GM19239 (cell line): ENCODE measurements at regions not wholly inside any gene's neighbourhood (a gene's known extent, or its start where the extent isn't known, plus 50 kb on each side); places are given as distances from the start of the nearest gene placed in this dataset.
"Not testable (repeated sequence)": the region's sequence is repeated elsewhere in the genome, so short reads cannot be mapped to it uniquely, and the experiment has no call there.

Source experiments
- DNase-seq: peaks from one replicate; pipeline ENCODE4 v3.0.0; 2011; ENCODE audit warnings: low spot score; ENCODE audit not compliant: insufficient read length
- FAIRE-seq: peaks from 2 replicates; lab custom pipeline; 2011; peaks lifted over from hg19 to GRCh38; lab: Jason Lieb, UNC

DNA sequence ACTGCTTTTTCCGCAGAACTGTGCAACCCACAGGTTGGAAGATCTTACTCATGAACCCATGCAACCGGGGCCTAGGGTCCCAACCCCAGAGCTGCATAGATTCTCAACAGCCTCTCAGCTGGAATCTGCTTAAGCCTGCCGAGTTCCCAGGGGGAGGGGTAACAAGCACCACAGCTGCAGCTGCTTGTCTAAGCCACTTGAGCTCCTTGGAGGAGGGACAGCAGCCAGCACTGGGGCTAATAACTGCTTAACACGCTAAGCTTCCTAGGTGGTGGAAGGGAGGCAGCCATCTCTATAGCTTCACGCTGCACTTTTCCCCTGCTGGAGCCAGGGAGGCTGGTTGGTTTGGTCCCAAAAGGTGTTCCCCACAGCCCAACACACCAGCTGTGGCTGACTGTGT lies 311.6 kb downstream of the DSC3 start:
- DNase-seq (no peak), FAIRE-seq (no peak)

DNA sequence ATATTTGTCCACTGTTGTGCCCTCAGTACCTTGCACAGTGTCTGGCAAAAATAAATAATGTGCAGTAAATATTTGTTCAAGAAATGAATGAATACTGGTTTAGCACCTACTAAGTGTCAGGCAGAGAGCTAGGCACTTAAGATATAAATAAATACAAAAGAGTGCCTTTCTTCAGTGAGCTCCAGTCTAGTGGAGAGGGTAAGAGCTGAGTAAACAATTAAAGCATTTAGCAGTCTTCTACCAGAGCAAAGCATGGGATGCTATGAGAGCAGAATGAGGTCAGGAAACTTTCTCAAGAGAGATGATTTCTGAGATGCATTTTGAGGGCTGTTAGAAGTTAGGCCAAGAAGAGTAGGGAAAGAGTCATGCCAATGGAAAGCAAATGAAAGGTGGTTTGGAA lies 314.7 kb downstream of the DSC3 start:
- no peak for DNase-seq
- no peak for FAIRE-seq

DNA sequence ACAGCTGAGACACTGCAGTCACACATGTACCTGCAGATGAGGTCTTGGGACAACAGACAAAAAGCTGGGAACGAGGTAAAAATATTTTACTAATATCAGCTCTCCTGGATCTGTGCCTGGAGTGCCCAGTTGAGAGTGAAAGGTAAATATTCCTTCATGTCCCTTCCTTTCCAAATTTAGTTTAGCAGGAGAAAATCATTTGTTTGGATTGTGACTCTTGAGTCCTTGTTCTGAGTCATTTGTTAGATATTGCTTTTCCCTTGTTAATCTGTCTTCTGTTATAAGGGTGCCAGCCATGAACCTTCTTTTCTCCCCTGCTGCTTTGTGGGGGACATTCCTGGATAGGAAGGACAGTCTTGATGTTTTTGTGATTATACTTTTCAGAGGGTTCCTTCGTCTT lies 329.2 kb downstream of the DSC3 start:
- DNase-seq: no peak

DNA sequence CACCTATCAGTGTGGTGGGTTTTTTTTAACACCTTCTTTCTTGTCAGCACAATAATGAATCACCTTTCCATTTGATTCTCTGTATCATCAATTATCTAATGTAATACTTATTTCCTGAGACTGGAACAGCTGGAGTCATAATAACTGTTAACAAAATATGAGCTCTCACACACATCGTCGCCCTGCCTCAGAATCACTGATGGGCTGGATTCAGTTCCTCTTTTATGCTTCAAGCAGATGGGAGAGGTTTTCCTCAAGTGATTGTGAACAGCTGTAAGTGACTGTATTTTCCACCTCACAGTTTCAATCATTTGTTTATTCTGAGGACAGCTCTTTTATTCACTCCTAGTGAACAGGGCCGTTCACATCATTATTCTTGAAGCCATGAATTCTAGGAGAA lies 330.2 kb downstream of the DSC3 start:
- DNase-seq (no peak), FAIRE-seq (no peak)

More for the DNA sequence above, 329.2 kb downstream of the DSC3 start:
- no peak for FAIRE-seq

DNA sequence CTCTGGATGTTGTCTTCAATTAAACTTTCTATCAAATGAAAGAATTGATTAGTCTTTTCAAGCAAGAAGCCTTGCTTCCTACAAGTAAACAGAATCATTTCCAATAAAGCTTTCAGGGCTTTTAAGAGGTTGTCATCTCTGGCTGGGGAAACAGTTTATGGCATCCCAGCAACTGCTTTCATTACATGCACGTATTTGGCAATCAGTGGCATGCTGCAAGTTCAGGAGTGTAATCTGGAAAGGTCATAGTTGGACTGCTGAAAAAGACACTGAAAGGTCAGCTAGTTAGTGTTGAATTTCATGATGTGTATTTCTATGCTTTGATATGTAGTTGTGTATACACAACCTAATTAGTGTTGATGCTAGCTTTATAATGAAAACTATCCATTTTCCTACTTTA lies 332.9 kb downstream of the DSC3 start:
- no peak for DNase-seq
- FAIRE-seq: no peak

DNA sequence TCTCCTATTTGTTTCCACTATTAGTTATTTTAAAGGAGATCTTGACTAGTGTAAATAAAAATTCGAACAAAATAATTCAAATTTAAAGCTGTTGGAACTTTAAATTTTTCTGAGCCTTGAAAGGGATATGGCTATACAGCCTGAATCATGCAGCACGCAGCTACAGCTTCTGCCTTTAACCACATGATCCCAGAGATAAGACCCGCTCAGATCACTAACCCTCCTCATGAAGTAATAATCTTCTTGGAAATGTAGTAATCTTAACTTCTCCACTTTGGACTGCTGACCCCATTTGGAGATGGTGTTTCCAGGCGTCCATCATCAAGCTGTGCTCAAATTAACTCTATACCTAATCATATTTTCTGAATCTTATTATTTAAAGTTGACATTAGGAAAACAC lies 336.6 kb downstream of the DSC3 start:
- no peak for DNase-seq
- FAIRE-seq: no peak

DNA sequence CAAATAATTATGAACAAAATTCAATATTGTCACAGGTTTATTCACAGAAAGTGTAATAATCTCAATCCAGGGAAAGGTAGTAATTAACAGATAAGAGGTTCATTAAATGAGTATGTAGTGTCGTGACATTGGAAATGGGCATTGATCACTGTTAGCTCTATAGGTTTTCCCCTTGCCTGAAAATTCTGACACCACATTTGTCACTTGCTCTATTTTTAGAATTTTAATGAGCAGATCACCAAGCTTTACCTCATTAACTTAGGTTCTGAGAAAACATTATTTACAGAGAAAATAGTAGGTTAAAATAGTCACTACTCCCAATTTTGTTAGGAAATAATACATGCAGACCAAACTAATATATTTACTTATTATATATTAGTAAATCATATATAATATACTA lies 344.0 kb downstream of the DSC3 start:
- FAIRE-seq (no peak), DNase-seq (no peak)

DNA sequence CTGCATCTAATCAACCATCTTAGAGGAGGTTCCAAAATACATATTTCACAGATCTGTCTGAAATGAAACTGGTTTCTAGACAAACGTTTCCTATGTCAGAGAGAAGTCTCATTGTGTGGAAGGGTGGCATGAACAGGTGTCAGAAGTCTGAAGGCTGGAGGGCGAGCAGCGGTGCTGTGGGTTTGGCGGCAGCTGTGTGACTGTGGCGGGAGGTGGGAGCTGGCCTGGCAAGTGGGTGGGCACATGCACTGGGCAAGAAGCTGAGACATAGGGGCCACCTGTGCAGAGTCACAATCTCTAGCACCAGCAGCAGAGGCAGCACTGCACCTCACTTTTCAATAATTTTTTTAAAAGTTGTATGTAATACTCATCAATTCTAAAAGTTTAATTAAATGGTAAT lies 346.3 kb downstream of the DSC3 start:
- DNase-seq: no peak
- FAIRE-seq: no peak

DNA sequence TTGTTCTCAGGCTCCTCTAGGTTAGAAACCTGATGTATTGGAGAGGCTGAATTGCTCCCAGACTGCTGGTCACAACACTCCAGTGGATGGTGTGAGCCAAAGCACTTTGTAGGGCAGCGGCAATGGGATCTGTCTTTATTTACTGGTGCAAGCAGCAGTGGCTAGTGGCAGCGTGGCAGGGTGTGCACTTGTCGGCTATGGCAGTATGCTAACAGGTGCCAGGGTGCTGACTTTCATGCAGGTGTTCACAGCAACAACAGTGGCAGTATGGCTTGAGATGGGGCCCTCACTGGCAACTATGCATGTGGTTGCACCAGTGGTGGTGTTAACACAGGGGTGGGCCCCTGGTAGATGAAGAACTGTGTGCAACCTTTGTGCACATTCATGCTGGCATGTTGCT lies 347.8 kb downstream of the DSC3 start:
- FAIRE-seq: no peak
- DNase-seq: no peak

DNA sequence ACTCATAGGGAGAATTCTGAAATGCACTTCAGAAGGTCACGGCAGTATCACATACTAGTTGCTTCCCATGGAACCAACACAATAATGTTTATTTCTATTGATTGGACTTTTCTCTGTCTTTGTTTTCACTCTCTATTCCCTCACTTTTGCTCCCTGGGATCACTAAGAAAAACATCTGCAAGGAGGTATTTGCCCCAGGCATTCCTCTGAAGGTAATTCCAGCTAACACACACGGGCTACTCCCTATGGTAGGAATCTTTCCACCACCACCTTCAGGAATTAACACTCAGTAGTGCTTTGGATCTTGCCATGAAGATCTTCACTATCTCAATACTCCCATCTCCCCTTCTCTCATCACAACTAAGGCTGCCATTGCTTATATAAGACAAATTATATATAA lies 353.3 kb downstream of the DSC3 start:
- DNase-seq: no peak
- no peak for FAIRE-seq

DNA sequence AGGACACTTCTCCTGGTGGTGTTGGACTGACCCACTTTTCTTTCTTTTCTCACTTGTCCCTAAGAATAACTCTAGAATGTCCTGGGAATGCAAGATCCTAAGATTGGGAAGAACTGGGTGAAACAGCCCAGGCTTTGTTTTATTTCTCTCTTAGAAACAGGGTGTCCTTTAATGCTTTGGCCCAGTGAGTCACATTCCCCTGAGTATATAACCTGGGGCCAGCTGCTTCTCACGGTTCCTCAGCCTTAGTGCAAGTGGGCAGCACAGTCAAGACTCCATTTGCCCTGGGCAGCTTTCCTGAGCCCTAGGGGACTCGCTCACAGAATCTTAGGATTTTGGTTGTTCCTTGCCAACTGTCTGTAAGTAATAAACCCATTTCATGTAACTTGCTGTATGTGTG lies 355.0 kb downstream of the DSC3 start:
- no peak for DNase-seq
- FAIRE-seq: no peak

DNA sequence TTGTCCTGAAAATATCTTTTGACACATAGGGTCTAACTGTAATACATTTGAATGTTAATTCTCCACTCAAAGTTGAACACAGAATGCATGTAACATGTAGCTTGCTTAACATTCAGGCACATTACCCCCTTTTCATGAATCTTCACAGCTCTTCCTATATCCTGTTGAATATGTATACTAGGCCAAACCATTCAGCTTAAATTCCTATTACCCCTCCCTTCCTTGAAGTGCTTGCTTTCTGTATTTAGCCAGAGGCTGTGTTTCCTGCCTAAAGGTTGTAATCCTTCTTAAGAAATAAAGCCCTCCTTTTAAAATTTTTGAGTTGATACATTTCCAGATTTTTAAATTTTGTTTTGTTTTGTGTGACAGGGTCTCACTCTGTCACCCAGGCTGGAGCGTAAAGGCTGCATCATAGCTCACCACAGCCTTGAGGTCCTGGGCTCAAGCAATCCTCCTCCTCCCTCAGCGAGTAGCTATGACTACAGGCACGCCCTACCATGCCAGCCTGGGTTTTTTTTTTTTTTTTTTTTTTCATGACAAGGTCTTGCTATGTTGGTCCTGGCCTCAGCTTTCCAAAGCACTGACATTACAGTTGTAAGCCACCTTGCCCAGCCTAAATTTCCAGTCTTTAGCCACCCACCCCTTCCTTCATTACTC lies 357.6 kb downstream of the DSC3 start:
- no peak for DNase-seq
- no peak for FAIRE-seq

DNA sequence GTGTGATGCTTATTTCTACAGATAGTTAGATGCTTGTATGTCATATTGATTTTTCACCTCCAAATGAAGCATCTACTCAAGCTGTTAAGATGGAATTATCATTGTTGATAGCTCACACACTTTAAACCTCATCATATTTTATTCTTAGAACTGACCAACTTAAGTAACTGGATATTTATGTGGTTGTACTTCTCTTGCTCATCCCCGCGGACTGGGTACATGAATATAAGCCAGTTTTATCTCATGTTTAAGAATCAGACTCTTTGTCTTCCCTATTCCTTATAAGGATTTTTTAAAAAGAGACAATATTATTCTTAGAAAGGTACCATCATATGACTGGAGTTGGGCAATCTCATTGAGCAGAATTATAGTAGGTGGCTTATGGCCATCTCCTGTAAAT lies 358.7 kb downstream of the DSC3 start:
- no peak for FAIRE-seq
- DNase-seq: no peak

DNA sequence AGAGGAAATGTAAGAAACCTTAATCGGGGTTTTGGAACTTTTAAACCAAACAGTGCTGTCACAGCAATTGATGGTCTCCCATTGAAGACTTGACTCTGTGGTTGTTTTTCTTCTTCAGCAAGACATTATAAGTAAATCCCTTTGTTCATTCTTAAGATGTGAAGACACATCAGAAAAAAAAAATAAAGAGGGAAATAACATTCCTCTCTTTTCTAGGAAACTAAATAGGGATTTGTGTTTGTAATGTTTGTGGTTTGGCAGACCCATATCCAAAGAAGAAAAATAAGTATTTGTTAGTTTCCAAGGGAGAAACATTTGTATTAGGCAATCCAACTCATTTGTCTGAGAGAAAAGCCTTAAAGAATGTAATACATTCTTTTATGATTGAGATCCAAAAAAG lies 359.9 kb downstream of the DSC3 start:
- DNase-seq (no peak), FAIRE-seq (no peak)

DNA sequence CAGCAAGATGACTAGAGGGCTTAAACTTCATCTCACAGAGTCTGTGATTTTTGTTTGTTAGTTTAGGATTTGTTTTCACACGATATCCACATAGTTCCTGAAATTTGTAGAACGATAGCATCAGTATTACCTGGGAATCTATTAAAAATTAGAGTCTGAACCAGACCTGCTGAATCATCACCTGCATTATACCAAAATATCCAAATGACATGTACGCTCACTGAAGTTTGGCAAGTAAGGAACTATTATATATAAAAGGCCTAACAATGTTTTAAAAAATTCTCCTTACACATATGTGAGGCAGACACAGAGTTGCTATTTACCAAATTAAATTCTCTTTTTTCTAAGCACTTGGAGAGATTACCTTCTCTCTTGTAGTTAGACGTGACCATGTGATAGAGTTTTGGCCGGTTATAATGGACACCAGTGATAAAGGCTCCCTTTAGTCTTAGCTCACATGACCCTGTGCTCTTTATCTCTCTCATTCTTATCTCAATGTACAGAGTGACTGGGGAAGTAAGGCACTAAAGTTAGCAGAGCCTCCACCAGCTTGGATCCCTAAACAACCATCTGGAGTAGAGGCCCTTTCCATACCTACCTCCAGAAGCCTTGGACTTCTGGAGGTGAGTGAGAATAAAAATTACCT lies 363.1 kb downstream of the DSC3 start:
- no peak for DNase-seq
- FAIRE-seq: no peak

DNA sequence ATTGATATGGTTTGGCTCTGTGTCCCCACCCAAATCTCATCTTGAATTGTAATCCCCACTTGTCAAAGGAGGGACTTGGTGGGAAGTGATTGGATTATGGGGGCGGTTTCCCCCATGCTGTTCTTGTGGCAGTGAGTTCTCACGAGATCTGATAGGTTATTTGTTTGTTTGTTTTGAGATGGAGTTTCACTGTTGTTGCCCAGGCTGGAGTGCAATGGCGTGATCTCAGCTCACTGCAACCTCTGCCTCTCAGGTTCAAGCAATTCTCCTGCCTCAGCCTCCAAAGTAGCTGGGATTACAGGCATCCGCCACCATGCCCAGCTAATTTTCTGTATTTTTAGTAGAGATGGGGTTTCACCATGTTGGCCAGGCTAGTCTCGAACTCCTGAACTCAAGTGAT lies 364.7 kb downstream of the DSC3 start:
- FAIRE-seq: not testable (repeated sequence)

DNA sequence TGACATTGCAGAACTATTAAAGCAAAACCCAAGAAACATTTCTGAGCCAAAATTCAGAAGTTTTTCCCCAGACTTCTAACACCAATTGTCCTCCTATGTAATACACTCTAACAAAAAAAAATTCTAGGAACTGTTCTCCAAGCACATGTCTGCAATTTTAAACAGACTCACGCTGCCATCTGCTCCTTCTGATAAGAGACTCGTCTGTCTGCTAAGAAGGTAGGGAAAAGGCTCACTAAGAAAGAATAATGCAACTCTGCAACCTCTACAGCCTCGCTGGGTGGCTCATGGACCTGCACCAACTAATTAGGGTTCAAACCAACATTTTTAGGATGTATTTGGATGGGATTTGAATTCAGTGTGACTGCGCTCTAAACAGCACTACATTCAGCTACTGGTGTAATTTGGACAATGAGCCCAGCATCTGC lies 366.5 kb downstream of the DSC3 start:
- DNase-seq (no peak), FAIRE-seq (no peak)

More for the DNA sequence above, 364.7 kb downstream of the DSC3 start:
- not testable (repeated sequence) for DNase-seq

DNA sequence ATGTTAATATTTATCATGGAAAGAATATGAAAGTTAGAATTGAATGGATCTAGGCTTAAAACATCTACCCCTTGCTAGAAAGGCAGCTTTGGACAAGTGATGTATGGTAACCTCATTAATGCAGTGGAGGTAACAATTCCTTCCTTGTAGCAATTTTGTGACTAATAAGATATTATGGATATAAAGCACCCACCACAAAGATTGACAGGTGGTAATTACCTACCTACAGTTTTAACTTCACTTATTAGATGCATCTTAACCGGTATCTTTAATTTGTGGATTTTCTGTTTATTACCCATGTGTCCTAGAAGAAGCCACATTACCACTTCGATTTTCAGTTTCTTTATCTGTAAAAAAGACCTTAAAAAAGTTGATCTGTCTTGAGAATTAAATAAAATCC lies 367.0 kb downstream of the DSC3 start:
- FAIRE-seq (no peak), DNase-seq (no peak)

DNA sequence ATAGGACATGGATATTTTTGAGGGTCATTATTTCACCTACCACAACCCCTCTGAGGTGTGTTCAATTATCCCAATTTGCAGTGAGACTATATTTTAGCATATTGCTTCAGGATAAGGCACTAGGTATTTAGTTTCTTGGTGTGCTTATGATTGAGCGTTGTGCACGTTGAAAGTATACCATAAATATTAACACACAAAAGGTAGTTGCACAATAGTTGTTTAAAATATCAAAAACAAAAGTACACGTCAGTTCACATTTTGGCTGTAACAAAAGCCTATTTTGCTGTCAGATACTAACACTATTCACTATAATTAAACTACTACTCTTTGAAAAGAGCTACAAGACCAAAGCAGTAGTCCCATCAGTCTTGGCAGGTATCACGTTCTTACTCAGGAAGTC lies 367.5 kb downstream of the DSC3 start:
- no peak for FAIRE-seq
- DNase-seq: no peak

DNA sequence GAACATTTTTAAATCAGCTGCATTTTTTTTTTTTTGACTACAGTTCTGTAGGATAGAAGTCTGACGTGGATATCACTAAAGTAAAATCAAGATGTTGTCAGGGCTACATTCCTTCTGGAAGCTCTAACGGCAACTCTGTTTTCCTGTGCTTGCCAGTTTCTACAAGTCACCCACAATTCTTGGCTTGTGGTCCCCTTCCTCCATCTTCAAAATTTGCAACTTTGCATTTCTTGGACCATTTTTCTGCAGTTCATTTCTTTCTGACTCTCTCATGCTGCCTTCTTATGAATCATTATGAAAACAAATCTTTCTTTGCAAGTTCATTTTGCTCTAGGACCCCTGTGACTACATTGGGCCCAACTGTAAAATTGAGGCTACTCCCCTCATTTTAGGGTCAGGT lies 367.9 kb downstream of the DSC3 start:
- FAIRE-seq (no peak), DNase-seq (no peak)

DNA sequence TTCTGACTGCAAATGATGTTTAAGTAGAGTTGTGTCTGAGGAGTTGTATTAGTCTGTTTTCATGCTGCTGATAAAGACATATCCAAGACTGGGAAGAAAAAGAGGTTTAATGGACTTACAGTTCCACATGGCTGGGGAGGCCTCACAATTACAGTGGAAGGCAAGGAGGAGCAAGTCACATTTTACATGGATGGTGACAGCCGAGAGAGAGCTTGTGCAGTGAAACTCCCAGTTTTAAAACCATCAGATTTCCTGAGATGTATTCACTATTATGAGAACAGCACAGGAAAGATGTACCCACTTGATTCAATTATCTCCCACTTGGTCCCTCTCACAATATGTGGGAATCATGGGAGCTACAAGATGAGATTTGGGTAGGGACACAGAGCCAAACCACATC lies 370.1 kb downstream of the DSC3 start:
- FAIRE-seq, DNase-seq: not testable (repeated sequence)

DNA sequence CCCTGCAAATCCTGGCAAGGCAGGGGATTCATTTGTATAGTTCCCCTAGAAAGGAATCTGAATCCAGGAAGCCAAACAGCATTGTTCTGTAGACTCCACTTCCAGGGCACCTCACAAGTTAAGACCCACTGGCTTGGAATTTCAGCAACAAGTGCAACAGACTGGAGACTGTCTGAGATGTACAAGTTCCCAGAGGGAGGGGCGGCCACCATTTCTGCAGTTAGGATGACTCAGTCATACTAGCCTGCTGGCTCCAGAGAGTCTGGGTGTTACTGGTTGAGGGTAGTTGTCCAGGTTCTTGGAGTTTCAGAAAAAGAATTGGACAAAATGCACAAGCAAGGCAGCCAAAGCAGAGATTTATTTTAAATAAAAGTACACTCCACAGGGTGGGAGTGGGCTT lies 384.2 kb downstream of the DSC3 start:
- no peak for DNase-seq
- FAIRE-seq: no peak
